Left cardiac atrium (tissue), 4 donors: ENCODE measurements at regions not wholly inside any gene's neighbourhood (a gene's known extent, or its start where the extent isn't known, plus 50 kb on each side); places are given as distances from the start of the nearest gene placed in this dataset.

Experiments used
- ATAC-seq, 2 donors: fragments of 200-7000 bp; cut with Tn5 transposase; one replicate each; pipeline ENCODE4 v1.9.1; 2020; ENCODE audit warnings: mild to moderate bottlenecking in 2 of 2, moderate library complexity in 2 of 2
- DNase-seq: peaks from one replicate; pipeline ENCODE4 v3.0.0-alpha.2; 2020
- intact Hi-C, 2 donors: fragments of 100-400 bp; cut with DNase I; formaldehyde crosslinking; loops; one replicate each; pipeline versions ENCODE4 v1.14.1 to v1.15.1; 2022 to 2023
- donor health status: DM: no; HTN: yes; CAD: no.
- donor health status: DM: no; HTN: yes; CAD: no; lungs with severe emphysema.
- donor health status: DM: yes; HTN: yes; CAD: no.
- donor health status: Dilated cardiomyopathy.

- DNase-seq (no peak), ATAC-seq (no peak)
- intact Hi-C loops = no loop called here
These were observed 162.1 kb upstream of the VASH1 start for GRCh38 chr14:76599141-76599540.

- no peak for DNase-seq
- no peak for ATAC-seq
- intact Hi-C loops = no loop called here
These were observed 161.5 kb upstream of the VASH1 start for GRCh38 chr14:76599559-76600287.

- DNase-seq = peak; percentile 34
- peak; percentile 82 to 90 for ATAC-seq
- intact Hi-C loops = no loop called here
These were observed 157.6 kb upstream of the VASH1 start for GRCh38 chr14:76603713-76604112.

- DNase-seq = no peak
These were observed 153.8 kb upstream of the VASH1 start for GRCh38 chr14:76607510-76607909.

GRCh38 chr14:76612654-76613053, 148.6 kb upstream of the VASH1 start:
- intact Hi-C loops = no loop called here
- ATAC-seq (no peak), DNase-seq (no peak)

More at GRCh38 chr14:76607510-76607909, 153.8 kb upstream of the VASH1 start:
- intact Hi-C loops = no loop called here
- ATAC-seq = no peak

- intact Hi-C loops = no loop called here
- DNase-seq = no peak
- no peak for ATAC-seq
These were observed 147.7 kb upstream of the VASH1 start for GRCh38 chr14:76613616-76614015.

- DNase-seq (no peak), ATAC-seq (no peak)
- intact Hi-C loops = no loop called here
These were observed 145.9 kb upstream of the VASH1 start for GRCh38 chr14:76615331-76615730.

- ATAC-seq = no peak
- intact Hi-C loops = no loop called here
- DNase-seq = no peak
These were observed 143.8 kb upstream of the VASH1 start for GRCh38 chr14:76617440-76617839.

- ATAC-seq = no peak
- no peak for DNase-seq
- intact Hi-C loops = no loop called here
These were observed 124.7 kb upstream of the VASH1 start for GRCh38 chr14:76636602-76637001.

GRCh38 chr14:76638841-76639240, 122.4 kb upstream of the VASH1 start:
- no peak for DNase-seq
- intact Hi-C loops = no loop called here
- no peak for ATAC-seq

GRCh38 chr14:76639606-76640229, 121.5 kb upstream of the VASH1 start:
- ATAC-seq = no peak
- no peak for DNase-seq
- intact Hi-C loops = loop anchor here (10.0 kb wide), 2 partner anchors 185 to 585 kb away; no protein-coding TSS in a partner anchor

GRCh38 chr14:76640923-76641395, 120.3 kb upstream of the VASH1 start:
- intact Hi-C loops = loop anchor here (10.0 kb wide), 2 partner anchors 186 to 586 kb away; no protein-coding TSS in a partner anchor
- ATAC-seq (peak in 1 of 2 donors; percentile 69), DNase-seq (no peak)

GRCh38 chr14:76641541-76641940, 119.7 kb upstream of the VASH1 start:
- intact Hi-C loops = loop anchor here (10.0 kb wide), 2 partner anchors 187 to 587 kb away; no protein-coding TSS in a partner anchor
- no peak for DNase-seq
- ATAC-seq = no peak

GRCh38 chr14:76643887-76644286, 117.4 kb upstream of the VASH1 start:
- DNase-seq (no peak), ATAC-seq (no peak)
- intact Hi-C loops = loop anchor here (10.0 kb wide), 2 partner anchors 189 to 589 kb away; no protein-coding TSS in a partner anchor

- intact Hi-C loops = loop anchor here (5.0 to 10.0 kb wide), 4 partner anchors 188 to 593 kb away; no protein-coding TSS in a partner anchor
- DNase-seq (no peak), ATAC-seq (peak; percentile 44 to 64)
These were observed 116.3 kb upstream of the VASH1 start for GRCh38 chr14:76644855-76645518.

- intact Hi-C loops = loop anchor here (5.0 to 10.0 kb wide), 4 partner anchors 190 to 595 kb away; no protein-coding TSS in a partner anchor
- DNase-seq (no peak), ATAC-seq (peak; percentile 46 to 72)
These were observed 113.5 kb upstream of the VASH1 start for GRCh38 chr14:76647697-76648298.

GRCh38 chr14:76651410-76652055, 109.7 kb upstream of the VASH1 start:
- intact Hi-C loops = loop anchor here in 1 of 2 donors (10.0 kb wide), 1 partner anchor 757 kb away; no protein-coding TSS in a partner anchor
- DNase-seq = no peak

GRCh38 chr14:76653875-76654572, 107.2 kb upstream of the VASH1 start:
- intact Hi-C loops = loop anchor here in 1 of 2 donors (10.0 kb wide), 1 partner anchor 759 kb away; no protein-coding TSS in a partner anchor
- DNase-seq (no peak), ATAC-seq (no peak)

More at GRCh38 chr14:76651410-76652055, 109.7 kb upstream of the VASH1 start:
- no peak for ATAC-seq
